ENCODE measurements at regions not wholly inside any gene's neighbourhood (a gene's known extent, or its start where the extent isn't known, plus 50 kb on each side); places are given as distances from the start of the nearest gene placed in this dataset.

DNA sequence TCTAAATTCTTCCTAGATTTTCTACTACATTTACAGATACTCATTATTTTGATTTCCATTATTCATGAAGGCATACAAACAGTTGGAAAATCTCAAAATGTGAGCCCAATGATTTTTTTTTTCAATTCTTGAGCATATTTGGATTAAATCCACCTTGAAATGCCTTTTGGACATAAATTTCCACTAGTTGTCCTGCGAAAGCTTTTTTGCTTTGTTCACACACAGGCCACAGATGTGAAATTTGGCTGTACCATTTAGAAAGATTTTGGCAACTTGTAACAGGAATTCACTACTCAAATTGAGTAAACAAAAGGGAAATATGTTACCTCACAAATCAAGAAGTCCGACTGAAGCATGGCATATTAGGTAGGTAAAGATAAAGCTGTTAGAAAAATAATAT lies 1631.0 kb downstream of the CDH8 start:
- TF ChIP-seq POLR2AphosphoS5 (IDR thresholded peaks at IDR 0.05; ENCODE audit: low read depth, low read length) (no peak), TCF7L2 (IDR thresholded peaks at IDR 0.05; ENCODE audit: low read depth, low read length) (no peak), SIN3A (IDR thresholded peaks at IDR 0.05; ENCODE audit: borderline replicate concordance, insufficient read depth, low read depth, low read length) (no peak)
- TF ChIP-seq, protein P1, sequence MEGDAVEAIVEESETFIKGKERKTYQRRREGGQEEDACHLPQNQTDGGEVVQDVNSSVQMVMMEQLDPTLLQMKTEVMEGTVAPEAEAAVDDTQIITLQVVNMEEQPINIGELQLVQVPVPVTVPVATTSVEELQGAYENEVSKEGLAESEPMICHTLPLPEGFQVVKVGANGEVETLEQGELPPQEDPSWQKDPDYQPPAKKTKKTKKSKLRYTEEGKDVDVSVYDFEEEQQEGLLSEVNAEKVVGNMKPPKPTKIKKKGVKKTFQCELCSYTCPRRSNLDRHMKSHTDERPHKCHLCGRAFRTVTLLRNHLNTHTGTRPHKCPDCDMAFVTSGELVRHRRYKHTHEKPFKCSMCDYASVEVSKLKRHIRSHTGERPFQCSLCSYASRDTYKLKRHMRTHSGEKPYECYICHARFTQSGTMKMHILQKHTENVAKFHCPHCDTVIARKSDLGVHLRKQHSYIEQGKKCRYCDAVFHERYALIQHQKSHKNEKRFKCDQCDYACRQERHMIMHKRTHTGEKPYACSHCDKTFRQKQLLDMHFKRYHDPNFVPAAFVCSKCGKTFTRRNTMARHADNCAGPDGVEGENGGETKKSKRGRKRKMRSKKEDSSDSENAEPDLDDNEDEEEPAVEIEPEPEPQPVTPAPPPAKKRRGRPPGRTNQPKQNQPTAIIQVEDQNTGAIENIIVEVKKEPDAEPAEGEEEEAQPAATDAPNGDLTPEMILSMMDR (IDR thresholded peaks at IDR 0.05), result no peak
- TF ChIP-seq, protein P2, sequence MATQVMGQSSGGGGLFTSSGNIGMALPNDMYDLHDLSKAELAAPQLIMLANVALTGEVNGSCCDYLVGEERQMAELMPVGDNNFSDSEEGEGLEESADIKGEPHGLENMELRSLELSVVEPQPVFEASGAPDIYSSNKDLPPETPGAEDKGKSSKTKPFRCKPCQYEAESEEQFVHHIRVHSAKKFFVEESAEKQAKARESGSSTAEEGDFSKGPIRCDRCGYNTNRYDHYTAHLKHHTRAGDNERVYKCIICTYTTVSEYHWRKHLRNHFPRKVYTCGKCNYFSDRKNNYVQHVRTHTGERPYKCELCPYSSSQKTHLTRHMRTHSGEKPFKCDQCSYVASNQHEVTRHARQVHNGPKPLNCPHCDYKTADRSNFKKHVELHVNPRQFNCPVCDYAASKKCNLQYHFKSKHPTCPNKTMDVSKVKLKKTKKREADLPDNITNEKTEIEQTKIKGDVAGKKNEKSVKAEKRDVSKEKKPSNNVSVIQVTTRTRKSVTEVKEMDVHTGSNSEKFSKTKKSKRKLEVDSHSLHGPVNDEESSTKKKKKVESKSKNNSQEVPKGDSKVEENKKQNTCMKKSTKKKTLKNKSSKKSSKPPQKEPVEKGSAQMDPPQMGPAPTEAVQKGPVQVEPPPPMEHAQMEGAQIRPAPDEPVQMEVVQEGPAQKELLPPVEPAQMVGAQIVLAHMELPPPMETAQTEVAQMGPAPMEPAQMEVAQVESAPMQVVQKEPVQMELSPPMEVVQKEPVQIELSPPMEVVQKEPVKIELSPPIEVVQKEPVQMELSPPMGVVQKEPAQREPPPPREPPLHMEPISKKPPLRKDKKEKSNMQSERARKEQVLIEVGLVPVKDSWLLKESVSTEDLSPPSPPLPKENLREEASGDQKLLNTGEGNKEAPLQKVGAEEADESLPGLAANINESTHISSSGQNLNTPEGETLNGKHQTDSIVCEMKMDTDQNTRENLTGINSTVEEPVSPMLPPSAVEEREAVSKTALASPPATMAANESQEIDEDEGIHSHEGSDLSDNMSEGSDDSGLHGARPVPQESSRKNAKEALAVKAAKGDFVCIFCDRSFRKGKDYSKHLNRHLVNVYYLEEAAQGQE (IDR thresholded peaks at IDR 0.05; ENCODE audit: insufficient read depth in 1 of 2, low read depth in 2 of 2, low read length in 1 of 2), result no peak

Data from Panc1 (cell line).